A549 (cell line): ENCODE measurements at regions not wholly inside any gene's neighbourhood (a gene's known extent, or its start where the extent isn't known, plus 50 kb on each side); places are given as distances from the start of the nearest gene placed in this dataset.

Experiments used
- ATAC-seq, 2 experiments: fragments of 200-7000 bp in 1 of 2; fragments of >200 bp in 1 of 2; cut with Nextera tagmentation in 1 of 2; cut with Tn5 transposase in 1 of 2; 3 replicates each; pipeline versions ENCODE4 v1.8.0 to v1.9.1; 2018 to 2020; ENCODE audit warnings: mild to moderate bottlenecking in 1 of 2, moderate library complexity in 1 of 2
- CTCF ChIA-PET: fragments of 300-600 bp; sonication (Branson Sonifier 250); formaldehyde crosslinking; extraction: SDS; loops from one replicate; lab custom pipeline; 2021; ENCODE audit warnings: antibody characterized with exemption, inconsistent platforms; lab: Yijun Ruan, JAX
- POLR2A ChIA-PET: fragments of 350-600 bp; formaldehyde crosslinking; extraction: SDS; loops from one replicate; lab custom pipeline; 2021; ENCODE audit warnings: antibody characterized with exemption, inconsistent platforms; lab: Yijun Ruan, JAX
- DNase-seq, 2 experiments: peaks; one replicate each; pipeline versions ENCODE4 v3.0.0 to v3.0.0-alpha.2; 2011 to 2016; ENCODE audit warnings: low read depth in 1 of 2, low spot score in 1 of 2
- FAIRE-seq: peaks from 2 replicates; lab custom pipeline; 2011; peaks lifted over from hg19 to GRCh38; lab: Jason Lieb, UNC
- H3K27ac ChIP-seq, 2 experiments: fragments of >200 bp; sonication (Bioruptor Twin); formaldehyde crosslinking; 3 replicates each; pipeline ENCODE4 v1.5.1; 2016 to 2017
- H3K4me1 ChIP-seq: fragments of >200 bp; sonication (Bioruptor Twin); formaldehyde crosslinking; 3 replicates; pipeline ENCODE4 v1.6.1; 2016
- H3K4me2 ChIP-seq: fragments of >200 bp; sonication (Bioruptor Twin); formaldehyde crosslinking; 3 replicates; pipeline ENCODE4 v1.6.1; 2016
- H3K4me3 ChIP-seq: fragments of >200 bp; sonication (Bioruptor Twin); formaldehyde crosslinking; 3 replicates; pipeline ENCODE4 v1.5.1; 2016
- H3K9me3 ChIP-seq: fragments of >200 bp; sonication (Bioruptor Twin); formaldehyde crosslinking; 3 replicates; pipeline ENCODE4 v1.6.1; 2016
- BCL3 ChIP-seq: fragments of >200 bp; sonication (Bioruptor Twin); formaldehyde crosslinking; IDR thresholded peaks from 3 replicates; pipeline ENCODE4 v1.6.1; 2016
- BHLHE40 ChIP-seq: IDR thresholded peaks from 2 replicates; pipeline ENCODE4 v1.6.1; 2012; ENCODE audit warnings: low read depth, low read length, inconsistent platforms
- CBX2 ChIP-seq: fragments of 200-600 bp; sonication (generic); IDR thresholded peaks from 2 replicates; pipeline ENCODE4 v1.6.1; 2016; ENCODE audit warnings: low read depth, mild to moderate bottlenecking, borderline replicate concordance
- CEBPB ChIP-seq, 2 experiments: fragments of >200 bp in 1 of 2; sonication (Bioruptor Twin) in 1 of 2; formaldehyde crosslinking in 1 of 2; IDR thresholded peaks; 2 replicates each; pipeline ENCODE4 v1.6.1; 2012 to 2016
- E2F6 ChIP-seq: IDR thresholded peaks from 2 replicates; pipeline ENCODE4 v1.6.1; 2012; ENCODE audit warnings: low read depth, borderline replicate concordance
- EHF ChIP-seq: fragments of 250-450 bp; sonication (Bioruptor Pico); IDR thresholded peaks from 2 replicates; pipeline ENCODE4 v1.5.0; 2020; ENCODE audit warnings: mild to moderate bottlenecking
- FOSB ChIP-seq: fragments of 250-450 bp; sonication (Bioruptor Pico); IDR thresholded peaks from 2 replicates; pipeline ENCODE4 v1.5.0; 2020; ENCODE audit warnings: mild to moderate bottlenecking, moderate library complexity
- FOXS1 ChIP-seq: fragments of 250-450 bp; sonication (Bioruptor Pico); IDR thresholded peaks from 2 replicates; pipeline ENCODE4 v1.5.0; 2020; ENCODE audit warnings: mild to moderate bottlenecking, moderate library complexity
- HOXB13 ChIP-seq: fragments of 250-450 bp; sonication (Bioruptor Pico); IDR thresholded peaks from 2 replicates; pipeline ENCODE4 v1.5.0; 2020; ENCODE audit warnings: low read depth, mild to moderate bottlenecking, moderate library complexity
- HOXB5 ChIP-seq: fragments of 250-450 bp; sonication (Bioruptor Pico); IDR thresholded peaks from 2 replicates; pipeline ENCODE4 v1.5.0; 2020; ENCODE audit warnings: mild to moderate bottlenecking, moderate library complexity
- JUN ChIP-seq, 2 experiments: fragments of >200 bp; sonication (Bioruptor Twin); formaldehyde crosslinking; IDR thresholded peaks; 2 replicates in 1 of 2; 3 replicates in 1 of 2; pipeline ENCODE4 v1.6.1; 2016 to 2017
- JUNB ChIP-seq: fragments of >200 bp; sonication (Bioruptor Twin); formaldehyde crosslinking; IDR thresholded peaks from 2 replicates; pipeline ENCODE4 v1.6.1; 2016
- KDM5A ChIP-seq: fragments of 200-600 bp; sonication (generic); IDR thresholded peaks from 2 replicates; pipeline ENCODE4 v1.6.1; 2016; ENCODE audit warnings: antibody characterized with exemption, mild to moderate bottlenecking
- NR3C1 ChIP-seq: fragments of >200 bp; sonication (Bioruptor Twin); formaldehyde crosslinking; IDR thresholded peaks from 3 replicates; pipeline ENCODE4 v1.6.1; 2017
- POLR2AphosphoS2 ChIP-seq: conservative IDR thresholded peaks from 2 replicates; pipeline ENCODE4 v1.6.1; 2012; ENCODE audit warnings: low read length, improper control_type of control experiment, inconsistent platforms
- RAD21 ChIP-seq, 2 experiments: fragments of >200 bp in 1 of 2; sonication (Bioruptor Twin) in 1 of 2; formaldehyde crosslinking in 1 of 2; IDR thresholded peaks in 1 of 2; conservative IDR thresholded peaks in 1 of 2; 2 replicates in 1 of 2; 3 replicates in 1 of 2; pipeline ENCODE4 v1.6.1; 2012 to 2018; ENCODE audit warnings: inconsistent platforms in 1 of 2
- RARB ChIP-seq: fragments of 250-450 bp; sonication (Bioruptor Pico); IDR thresholded peaks from 2 replicates; pipeline ENCODE4 v1.8.0; 2021; ENCODE audit warnings: mild to moderate bottlenecking, moderate library complexity
- RCOR1 ChIP-seq: fragments of 150-350 bp; IDR thresholded peaks from 2 replicates; pipeline ENCODE4 v1.6.1; 2014; ENCODE audit warnings: antibody characterized with exemption, low read length, low read depth
- SREBF2 ChIP-seq: fragments of 450-650 bp; IDR thresholded peaks from 2 replicates; pipeline ENCODE4 v1.6.1; 2014; ENCODE audit warnings: mild to moderate bottlenecking, moderate library complexity
- WGBS: methylation state at CpG from one replicate; pipeline ENCODE4 v1.1.6; 2017; ENCODE audit errors: missing lambda C conversion rate; 5-methylcytosine and 5-hydroxymethylcytosine counted together
- TF ChIP-seq, protein P1 (sequence below): fragments of 250-450 bp; sonication (Bioruptor Pico); IDR thresholded peaks from 2 replicates; pipeline ENCODE4 v1.5.0; 2021; ENCODE audit warnings: mild to moderate bottlenecking, moderate library complexity, borderline replicate concordance

- Histone ChIP-seq H3K9me3 (no peaks in the 10 kb centered on the region), H3K4me1 (no peaks in the 10 kb centered on the region), H3K4me2 (no peak overlapping the region), H3K4me3 (no peak overlapping the region), H3K27ac (no peak overlapping the region)
- POLR2A ChIA-PET = no interaction called here
- TF ChIP-seq EHF (CRISPR knock-in tag) (no peak), FOSB (no peak), CEBPB (IDR thresholded peaks at IDR 0.05) (no peak), BCL3 (no peak), JUN (IDR thresholded peaks at IDR 0.05) (no peak), JUNB (no peak), FOXS1 (CRISPR knock-in tag) (no peak), NR3C1 (no peak), HOXB5 (CRISPR knock-in tag) (no peak), HOXB13 (CRISPR knock-in tag) (no peak), CBX2 (no peak), E2F6 (no peak), BHLHE40 (no peak), KDM5A (no peak)
- WGBS = 81% methylated on average over 1 of the region's 1 CpG
- CTCF ChIA-PET = no interaction called here
- DNase-seq (no peak), ATAC-seq (no peak), FAIRE-seq (no peak)
Measured at GRCh38 chr6:90385759-90386313, 89.2 kb upstream of the BACH2 start.

GRCh38 chr6:90384720-90385119, 88.1 kb upstream of the BACH2 start:
- H3K9me3 ChIP-seq = no peaks in the 10 kb centered on the region
- POLR2A ChIA-PET = no interaction called here
- CTCF ChIA-PET = no interaction called here
- H3K4me1 ChIP-seq = no peaks in the 10 kb centered on the region
- no peak overlapping the region for H3K4me3 ChIP-seq
- TF ChIP-seq SREBF2 (no peak), CBX2 (no peak), RARB (no peak), RCOR1 (no peak)
- no peak overlapping the region for H3K4me2 ChIP-seq
- FAIRE-seq = no peak
- H3K27ac ChIP-seq = no peak overlapping the region
- 61% methylated on average over 5 of the region's 5 CpGs for WGBS
- no peak for DNase-seq
- ATAC-seq = no peak

DNA sequence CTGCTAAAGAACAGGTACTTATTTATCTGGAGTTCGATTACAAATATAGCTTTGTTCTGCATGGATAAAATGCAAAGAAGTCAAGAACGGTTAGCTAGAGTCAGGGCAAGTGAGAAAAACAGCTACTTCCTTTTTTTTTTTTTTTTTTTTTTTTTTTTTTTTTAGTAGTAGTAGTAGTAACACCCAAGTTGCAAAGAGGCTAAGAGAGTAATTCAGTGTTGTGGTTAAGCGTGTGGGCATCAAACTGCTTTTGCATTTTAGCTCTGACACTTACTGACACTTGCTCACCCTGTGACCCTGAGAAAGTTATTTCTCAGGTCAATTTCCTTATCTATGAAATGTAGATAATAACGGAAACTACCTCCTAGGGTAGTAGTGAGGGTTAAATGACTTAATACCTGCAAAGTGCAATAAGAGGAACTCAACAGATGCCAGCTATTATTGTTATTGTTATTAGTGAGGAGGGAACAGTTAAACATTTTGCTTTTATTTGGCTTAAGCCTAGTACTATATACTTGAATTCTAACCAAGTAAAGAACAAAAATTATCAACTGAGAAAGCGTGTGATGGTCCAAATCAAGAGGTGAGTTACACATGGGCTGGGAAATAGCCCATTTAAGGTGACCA, 86.7 kb upstream of the BACH2 start:
- Histone ChIP-seq H3K4me1 (no peaks in the 10 kb centered on the region), H3K9me3 (no peaks in the 10 kb centered on the region), H3K27ac (no peak overlapping the region), H3K4me3 (no peak overlapping the region), H3K4me2 (no peak overlapping the region)
- WGBS = 41% methylated on average over 5 of the region's 5 CpGs
- POLR2A ChIA-PET = no interaction called here
- FAIRE-seq (no peak), ATAC-seq (no peak), DNase-seq (no peak)
- CTCF ChIA-PET = interaction anchor here (2.9 kb wide), 1 partner anchor 10 kb away, joined by 15 read pairs; no protein-coding TSS in a partner anchor
- TF ChIP-seq, protein P1, sequence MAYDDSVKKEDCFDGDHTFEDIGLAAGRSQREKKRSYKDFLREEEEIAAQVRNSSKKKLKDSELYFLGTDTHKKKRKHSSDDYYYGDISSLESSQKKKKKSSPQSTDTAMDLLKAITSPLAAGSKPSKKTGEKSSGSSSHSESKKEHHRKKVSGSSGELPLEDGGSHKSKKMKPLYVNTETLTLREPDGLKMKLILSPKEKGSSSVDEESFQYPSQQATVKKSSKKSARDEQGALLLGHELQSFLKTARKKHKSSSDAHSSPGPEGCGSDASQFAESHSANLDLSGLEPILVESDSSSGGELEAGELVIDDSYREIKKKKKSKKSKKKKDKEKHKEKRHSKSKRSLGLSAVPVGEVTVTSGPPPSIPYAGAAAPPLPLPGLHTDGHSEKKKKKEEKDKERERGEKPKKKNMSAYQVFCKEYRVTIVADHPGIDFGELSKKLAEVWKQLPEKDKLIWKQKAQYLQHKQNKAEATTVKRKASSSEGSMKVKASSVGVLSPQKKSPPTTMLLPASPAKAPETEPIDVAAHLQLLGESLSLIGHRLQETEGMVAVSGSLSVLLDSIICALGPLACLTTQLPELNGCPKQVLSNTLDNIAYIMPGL = no peak
- TF ChIP-seq JUNB (no peak), POLR2AphosphoS2 (no peak), RAD21 (conservative IDR thresholded peaks at IDR 0.05 in 1 of 2, IDR thresholded peaks at IDR 0.05 in 1 of 2) (no peak), SREBF2 (no peak)
